Putamen (tissue), 1 donor: ENCODE measurements at regions not wholly inside any gene's neighbourhood (a gene's known extent, or its start where the extent isn't known, plus 50 kb on each side); places are given as distances from the start of the nearest gene placed in this dataset.

Experiments
- DNase-seq: peaks from one replicate; pipeline ENCODE4 v3.0.0-alpha.2; 2016; ENCODE audit warnings: low spot score

DNA sequence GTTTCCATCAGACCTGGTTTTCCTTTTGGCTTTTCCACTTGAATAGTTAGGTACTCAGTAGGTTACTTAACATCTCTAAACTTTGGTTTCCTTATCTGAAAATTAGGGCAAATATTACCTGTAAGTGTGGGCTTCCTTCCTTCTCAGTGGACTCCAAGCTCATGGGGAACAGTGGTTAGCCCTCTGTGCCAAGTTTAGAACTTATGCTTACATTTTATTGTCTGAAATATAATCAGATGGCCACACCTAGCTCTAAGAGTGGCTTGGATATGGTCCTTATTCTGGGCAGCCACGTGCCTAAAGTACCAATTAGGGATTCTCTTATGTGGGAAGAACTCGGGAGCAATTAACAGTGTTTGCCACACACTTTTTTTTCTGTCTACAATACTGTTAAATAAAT is 133.9 kb downstream of the UCHL1 start:
- no peak for DNase-seq

DNA sequence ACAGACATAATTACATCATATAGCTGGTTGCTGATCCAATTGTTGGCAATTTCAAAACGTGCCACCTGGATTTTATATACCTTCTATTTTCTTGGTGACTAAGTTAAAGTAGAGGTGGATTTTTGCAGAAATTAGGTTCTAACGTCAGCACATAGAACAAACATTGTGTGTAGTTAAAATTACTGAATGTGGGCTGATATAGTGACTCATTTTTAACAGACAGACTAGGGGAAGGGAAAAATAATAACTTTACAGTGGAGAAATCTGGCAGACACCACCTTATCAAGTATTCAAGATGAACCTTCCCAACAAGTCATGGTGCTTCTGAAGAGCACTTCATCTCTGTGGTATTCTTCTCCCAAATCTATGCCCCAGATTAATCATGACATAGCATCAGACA is 134.5 kb downstream of the UCHL1 start:
- peak; percentile 39 for DNase-seq

DNA sequence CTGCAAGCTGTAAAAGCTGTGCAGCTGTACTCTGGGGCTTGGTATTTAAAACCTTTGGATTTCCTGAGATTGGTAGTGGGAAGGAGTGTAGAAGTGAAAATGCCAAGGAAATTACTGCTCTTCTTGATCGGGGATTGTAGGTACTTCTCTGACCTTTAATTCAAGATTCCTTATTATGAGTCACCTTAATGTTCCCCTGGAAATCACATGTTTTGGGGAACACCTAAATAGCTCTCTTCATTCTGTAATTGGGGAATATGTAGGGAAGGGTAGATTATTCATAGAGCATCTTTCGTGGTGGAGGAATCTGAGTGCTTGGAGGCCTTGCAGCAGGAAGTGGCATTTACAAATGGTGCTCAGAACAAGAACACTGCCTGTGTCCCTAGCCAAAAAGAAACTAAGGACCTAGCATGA is 137.8 kb downstream of the UCHL1 start:
- DNase-seq = no peak

DNA sequence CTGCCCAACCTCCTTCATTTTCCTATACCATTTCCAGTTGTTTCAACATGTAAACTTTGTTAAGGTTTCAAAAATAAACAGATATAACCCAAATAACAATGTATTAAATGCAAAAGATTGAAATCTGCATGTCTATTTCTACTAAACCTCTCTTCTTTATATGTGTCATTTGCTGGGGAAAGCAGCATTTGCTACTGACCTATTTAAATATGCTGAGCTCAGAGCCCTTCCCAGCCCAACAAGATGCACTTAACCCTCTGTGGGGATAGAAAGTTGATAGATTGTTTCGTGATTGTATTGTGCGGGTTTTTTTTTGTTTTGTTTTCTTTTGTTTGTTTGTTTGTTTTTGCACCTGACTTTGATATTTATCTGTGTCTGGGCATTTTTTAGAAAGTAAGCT is 139.5 kb downstream of the UCHL1 start:
- DNase-seq = no peak

DNA sequence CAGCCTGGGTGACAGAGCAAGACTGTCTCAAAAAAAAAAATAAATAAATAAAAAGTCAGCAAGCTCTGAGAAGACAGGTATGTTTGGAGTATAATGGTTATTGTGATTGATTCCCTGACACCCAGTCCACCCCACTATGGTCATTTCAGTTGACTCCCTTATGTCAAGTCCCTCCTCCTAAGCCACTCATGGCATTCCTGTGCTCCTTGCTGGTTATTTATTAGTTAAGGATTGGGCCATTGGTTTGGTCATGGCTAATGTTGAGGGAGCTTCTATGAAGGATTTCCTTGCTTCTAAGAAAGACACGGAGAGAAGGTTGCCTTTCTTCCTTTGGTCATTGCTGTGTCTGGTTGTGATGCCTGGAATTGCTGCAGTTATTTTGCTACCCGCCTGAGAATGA is 140.1 kb downstream of the UCHL1 start:
- DNase-seq = no peak

DNA sequence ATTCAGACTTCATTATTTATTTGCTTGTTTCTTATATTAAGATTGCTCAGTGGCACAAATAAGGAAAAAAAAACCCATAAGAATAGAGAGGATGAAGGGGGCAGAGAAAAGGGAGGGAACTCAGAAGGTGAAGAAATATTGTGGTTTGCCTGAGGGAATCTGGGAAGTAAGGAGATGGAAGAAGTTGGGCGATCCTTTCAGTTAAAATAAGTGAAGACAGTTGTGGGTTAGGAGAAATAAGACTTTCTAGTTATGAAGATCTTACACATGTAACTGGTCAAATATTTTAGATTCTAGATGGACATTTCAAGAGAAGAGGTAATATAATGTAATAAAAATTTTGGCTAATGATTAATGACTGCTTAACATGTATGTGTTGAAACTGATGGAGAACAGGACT is 138.7 kb upstream of the LIMCH1 start:
- no peak for DNase-seq

DNA sequence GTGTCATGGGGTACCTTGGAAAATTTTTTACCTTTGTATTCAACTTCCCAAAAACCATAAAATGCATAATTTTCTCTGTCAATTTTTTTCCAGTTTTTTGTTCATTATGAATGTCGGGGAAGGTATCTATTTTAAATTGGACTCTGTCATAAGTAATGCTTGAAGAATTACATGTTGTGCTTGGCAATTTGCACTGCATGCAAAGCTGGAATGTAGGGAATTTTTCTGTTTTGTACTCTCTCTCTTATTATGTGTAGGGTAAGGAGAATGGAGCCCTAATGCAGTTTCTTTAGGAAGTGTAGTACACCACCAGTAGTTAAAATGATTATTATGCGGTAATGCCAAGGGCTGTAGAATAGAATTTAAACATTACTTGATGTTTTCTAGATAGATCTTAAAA is 137.7 kb upstream of the LIMCH1 start:
- no peak for DNase-seq

DNA sequence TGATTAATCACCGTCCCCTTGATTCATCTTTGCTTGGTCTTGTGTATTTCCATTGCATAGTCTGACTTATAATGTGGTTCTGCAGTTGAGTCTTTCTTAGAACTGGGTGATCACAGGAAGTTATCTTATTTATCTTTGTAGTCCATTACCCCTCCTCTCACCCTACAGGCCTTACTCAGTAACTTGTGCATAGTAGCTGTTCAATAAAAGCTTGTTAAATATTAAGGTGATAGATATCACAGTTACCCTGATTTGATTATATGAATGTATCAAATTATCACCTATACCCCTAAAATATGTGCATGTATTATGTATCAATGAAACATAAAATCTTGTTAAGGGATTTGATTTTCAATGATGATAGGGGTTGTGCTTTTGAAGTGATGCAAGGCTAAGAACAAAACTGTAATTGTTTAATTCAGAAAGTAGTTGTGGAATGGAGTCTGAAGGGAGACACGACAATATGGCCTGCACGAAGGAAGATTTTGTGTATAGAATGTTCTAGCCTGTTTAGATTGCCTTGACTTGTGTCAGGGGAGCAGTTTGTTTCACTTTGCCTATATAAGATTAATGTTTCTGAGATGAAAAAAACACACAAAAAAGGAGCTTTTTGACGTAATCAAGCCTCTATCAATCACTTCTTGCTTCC is 132.4 kb upstream of the LIMCH1 start:
- DNase-seq = no peak

DNA sequence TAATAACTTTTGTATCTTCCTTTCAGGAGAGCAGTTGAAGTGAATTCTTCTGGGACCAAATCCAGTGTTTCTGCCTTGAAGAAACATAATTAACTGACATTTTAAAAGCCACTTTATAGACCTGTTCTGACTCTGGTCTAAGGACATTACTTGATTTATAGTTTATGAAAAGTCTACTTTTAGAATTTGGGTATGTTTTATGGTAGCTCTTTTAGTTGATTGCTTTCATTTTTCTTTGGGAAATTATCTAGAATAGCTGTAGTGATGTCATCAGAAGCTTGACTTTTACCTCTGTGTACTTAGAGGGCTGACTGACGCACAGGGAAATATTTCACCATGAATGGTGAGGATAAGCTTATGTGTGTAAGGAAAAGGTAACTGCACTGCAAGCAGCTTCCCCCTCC is 131.8 kb upstream of the LIMCH1 start:
- no peak for DNase-seq

DNA sequence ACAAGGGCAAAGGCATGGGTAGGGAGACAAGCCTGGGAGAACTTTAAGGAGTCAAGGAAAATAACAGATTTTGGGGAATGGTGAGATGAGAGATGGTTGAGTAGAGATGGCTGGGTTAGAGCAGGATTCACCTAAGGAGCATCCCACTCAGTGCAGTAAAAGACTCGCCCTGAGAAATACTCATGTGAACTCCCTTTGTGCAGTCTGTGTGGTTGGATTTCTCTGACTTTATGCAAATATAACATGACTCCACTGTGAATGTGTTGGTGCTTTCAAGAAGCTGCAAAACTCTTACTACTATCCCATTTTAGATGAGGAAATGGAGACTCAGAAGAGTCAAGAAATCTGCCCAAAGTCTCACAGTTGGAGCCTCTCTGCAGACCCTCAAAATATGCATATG is 129.8 kb upstream of the LIMCH1 start:
- DNase-seq = no peak

DNA sequence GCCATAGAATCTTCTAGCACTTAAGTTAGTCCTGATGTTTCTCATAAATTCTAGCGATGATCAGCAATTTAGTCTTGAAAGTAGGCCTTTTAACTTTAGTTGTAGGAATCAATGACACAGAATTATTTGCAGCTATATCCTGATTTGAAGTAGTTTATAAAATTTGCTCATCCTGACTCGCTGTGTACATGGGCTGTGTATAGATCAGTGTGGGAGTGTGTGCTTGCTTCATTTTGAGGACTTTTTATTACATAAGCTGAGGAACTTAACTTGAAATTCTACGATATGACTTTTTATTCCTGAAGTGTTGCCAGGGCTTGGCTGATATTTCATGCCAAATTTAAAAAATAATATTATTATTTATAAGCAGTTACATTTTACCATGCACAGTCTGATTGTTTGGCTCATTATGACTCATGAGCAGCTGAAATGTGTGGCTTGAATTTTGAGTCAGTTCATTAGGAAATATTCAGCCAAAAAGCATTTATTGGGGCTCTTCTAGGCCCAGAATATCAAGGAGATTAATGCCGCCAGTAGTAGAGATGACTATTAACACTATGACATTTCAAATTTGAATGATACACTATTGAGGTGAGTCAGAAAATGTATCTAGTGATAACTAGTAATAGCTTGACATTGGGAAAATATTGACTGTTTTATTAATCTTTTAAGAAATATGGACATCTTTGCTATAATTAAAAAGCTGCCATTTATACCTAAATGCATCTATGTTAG is 128.9 kb upstream of the LIMCH1 start:
- no peak for DNase-seq

DNA sequence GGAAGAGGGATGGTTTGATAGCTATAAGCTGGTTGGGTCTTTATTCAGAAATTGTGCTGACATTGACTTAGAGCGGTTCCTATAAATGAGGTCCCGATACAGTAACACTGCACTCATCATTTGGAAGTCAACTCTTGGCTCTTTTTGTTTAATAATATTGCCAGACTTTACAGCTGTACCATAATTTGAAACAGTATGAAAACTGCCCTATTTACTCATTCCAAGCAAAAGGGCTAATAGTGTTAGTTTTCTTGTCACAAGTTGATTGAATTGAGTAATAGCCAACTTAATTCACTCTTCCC is 128.4 kb upstream of the LIMCH1 start:
- no peak for DNase-seq

DNA sequence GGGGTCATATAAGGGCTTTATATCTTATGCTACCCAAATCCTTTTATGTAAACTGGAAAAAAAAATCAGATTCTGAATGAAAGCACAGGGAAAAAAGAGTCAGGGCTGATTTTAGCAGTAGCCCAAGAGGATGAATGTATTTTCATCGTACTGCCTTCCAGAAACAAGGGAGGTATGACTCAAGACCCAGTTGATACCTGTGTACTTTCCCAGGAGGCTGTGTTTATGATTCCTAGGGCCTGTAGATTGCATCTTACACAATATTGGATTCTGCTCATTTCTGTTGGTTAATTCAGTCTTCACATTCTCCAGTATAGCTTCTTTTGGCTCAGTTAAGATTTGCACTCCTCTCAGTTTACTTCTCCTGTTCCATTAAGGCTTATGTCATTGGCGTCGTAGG is 127.9 kb upstream of the LIMCH1 start:
- no peak for DNase-seq

DNA sequence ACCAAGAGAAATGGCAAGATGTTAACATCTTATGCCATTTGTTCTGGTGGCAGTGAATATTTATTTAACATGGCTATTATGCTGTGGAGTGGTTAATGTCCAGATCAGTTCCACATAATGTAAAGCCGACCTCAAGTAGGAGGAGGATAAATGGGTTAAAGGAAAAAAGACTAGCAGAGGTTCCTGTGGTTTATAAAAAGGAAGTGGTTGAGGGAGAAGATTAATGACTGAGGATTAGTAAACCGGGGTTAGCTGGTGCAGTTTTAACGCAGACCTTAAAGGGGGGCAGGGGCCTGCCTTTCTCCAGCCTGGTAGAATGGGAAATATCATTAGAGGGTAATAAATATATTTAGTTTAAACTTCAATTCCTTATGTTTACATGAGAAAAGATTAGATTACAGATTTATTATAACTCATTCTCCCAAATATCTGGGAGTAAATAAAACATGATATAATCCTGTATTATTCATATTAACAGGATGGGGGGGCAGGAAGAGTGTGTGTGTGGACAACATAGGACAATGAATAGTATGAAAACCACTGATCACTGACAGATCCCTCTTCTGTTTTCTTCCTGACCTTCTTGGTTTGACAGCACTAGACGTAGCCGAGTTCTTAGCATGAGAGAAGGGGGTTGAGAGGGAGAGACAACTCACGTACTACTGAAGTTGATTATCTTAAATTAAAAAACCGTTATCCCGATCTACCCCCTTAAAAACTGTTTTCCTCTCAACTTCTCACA is 124.1 kb upstream of the LIMCH1 start:
- DNase-seq = no peak

DNA sequence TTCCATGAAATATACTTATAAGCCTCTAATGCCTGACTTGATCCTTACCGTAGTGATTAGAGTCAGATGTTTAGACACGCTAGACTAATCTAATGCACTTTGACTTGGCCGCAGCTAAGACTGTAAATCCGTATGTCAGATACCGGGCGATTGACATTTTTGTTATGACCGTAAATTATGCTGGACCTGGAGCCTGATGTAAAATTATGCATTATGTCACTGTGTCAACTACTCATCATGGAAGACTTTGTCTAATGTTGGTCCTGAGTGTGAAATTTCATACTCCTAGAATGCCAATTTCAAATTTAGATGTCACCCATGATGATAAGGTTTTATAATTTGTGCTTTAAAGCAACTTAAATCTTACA is 123.6 kb upstream of the LIMCH1 start:
- DNase-seq = no peak

DNA sequence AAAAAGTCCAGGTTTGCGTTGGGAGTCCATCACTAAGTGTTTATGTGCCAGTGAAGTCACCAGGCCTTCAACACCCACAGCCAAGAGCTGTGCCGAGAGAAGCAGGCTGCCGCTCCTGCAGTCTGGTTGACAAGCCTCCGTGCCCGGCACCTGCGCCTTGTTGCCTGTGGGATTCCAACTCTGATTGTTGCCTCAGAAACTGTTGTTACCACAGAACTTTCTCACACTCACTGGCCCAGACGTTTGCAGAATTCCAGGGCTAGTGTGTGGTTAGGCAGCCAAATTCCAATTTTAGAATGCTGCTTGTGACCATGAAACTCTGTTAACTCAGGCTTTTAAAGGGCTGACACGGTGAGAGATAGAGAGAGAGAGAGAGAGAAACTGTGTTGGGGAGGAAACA is 119.5 kb upstream of the LIMCH1 start:
- peak; percentile 59 for DNase-seq

DNA sequence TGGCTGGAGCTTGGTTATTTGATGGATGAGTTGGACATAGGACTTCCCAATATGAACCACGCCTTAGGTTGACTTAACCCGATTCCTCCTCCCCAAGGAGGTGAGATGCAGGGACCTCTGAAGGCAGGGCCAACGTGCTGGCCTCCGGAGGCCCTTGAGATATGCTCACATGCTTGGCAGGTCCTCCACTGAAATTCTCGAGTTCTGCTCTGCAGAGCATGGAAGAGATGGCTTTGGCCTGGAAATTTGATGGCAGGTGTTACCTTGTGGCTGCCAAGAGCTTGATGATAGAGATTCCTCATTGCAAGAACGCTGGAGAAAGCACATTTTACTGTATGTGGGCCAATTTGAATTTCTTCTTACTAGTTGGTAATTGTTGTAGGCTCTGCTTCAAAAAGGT is 117.4 kb upstream of the LIMCH1 start:
- DNase-seq = no peak

DNA sequence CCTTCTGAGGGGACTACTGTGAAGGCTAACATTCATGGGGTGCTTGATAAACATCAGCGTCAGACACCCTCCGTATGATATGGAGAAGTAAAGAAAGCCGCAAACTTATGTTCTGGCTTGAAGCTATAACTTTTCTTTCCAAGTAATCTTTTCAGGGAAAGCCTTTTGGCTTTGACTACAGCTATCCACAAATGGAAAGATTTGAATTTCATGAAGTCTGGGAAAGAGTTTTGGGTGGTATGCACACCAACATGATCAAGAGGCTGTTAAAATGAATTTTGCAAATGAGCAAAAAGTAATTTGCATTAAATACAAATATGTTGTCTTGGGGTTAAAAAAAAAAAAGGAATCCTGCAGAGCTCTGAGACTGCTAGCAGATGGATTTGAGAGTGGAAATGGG is 114.8 kb upstream of the LIMCH1 start:
- DNase-seq = no peak

DNA sequence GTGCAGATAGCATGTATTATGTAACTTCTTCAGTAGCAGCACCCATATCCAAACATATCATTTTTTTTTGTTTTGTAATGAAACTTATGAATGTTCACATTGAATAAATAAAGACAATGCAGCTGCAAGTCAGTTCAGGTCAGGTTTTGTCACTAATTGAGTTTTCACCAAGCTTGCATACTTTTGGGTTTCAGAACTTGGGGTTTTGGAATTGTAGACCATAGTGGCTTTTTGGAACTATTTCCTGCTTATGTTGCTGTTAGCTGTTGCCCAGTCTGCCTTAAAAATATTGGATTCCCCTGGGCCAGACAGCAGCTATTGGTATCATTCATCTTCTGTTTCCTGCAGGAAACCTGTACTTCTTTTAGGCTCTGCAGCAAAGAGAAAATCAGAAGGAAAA is 113.4 kb upstream of the LIMCH1 start:
- DNase-seq = no peak

DNA sequence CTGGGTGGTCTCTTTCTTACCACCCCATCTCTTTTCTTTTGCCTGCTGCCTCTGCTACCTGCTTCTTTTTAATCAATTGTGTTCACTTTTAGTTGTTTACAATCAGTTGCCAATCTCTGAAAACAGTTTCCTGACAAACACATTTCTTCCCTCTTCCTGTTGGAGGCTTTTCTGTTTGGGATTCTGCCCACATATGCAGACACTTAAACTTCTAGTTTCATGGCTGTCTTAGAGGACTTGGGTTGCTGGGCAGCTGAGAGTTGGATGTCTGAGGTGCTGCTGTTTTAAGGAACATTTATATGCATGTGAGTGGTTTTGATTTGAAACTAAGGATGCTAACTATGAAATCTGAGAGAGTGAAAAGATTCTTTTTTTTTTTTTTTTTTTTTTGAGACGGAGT is 112.3 kb upstream of the LIMCH1 start:
- no peak for DNase-seq

DNA sequence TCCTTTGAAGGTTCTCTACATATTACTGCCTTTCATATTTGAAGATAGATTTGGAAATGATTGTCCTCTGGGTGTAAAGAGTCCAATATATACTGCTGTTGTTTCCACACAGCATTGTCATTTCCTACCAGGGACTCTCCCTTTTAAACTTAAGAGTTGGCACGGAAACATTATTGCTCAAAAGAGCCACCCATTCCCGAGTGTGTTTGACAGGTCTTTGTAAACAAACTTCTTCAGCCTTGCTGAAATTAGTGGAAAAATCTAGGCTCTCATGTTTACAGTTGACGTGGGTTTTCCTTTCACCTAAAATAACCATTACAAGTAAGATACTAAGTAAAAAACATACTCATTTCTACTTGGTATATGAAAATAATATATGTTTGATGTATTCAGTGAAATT is 111.4 kb upstream of the LIMCH1 start:
- no peak for DNase-seq

DNA sequence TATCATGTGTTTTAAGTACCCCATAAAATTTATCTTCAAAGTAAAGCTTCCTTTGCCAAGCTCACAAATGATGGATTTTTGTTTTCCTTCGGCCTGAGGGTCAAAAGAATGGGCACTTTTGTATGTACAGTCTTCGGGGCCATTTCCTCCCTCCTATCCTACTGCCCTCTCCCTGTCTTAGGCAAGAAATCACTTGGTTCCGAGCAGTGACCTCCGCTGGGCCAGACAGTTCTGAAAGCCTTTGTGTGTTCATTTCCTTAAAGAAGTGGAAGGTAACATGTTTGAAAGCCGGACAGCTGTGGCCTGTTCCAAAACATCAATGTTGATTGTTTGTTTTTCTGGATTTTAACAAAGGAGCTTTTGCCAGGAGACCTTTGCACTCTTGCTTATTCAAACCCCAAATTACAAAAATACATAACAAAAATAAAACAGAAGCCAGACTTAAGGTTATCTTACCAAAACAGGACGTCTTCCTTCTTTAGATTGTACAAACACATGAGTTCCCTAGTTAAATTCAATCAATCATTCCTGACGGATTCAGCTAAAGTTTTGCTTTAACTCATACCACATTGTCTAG is 110.6 kb upstream of the LIMCH1 start:
- no peak for DNase-seq

DNA sequence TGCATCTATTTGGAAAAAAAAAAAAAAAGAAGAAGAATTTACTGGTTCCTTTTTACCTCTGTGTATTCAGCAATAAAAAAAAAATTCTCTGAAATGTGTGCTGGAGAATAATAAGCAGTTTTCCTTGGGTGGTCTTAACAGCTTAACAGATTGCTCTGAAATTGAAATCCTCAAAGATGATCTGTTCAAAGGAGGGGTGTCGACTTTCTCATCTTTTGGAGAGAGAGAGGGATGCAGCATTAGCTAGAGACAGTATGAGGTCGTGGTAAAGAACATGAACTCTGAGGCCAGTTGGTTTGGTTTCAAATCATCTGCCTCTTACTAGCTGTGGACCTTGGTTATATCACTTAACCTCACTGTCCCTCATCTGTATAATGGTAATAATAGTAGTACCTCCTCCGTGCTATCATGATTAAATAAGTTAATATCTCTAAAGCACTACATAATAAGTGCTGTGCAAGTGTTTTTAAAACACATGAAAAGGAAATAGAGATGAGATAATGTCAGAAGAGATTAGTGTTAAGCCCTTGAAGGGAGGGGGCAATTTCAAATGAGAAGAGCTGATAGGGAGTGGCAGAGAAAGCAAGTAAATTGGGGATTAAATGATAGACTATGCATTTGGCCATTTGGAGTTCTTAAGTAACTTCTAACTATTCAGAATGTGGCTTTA is 109.9 kb upstream of the LIMCH1 start:
- no peak for DNase-seq
